Panc1 (cell line): ENCODE measurements at regions not wholly inside any gene's neighbourhood (a gene's known extent, or its start where the extent isn't known, plus 50 kb on each side); places are given as distances from the start of the nearest gene placed in this dataset.

Experiments
- ATAC-seq: fragments of 200-7000 bp; cut with Tn5 transposase; 2 replicates; pipeline ENCODE4 v1.9.1; 2020; ENCODE audit warnings: mild to moderate bottlenecking, moderate library complexity
- BruUV-seq: library from RNA; stranded (reverse); fragments of 400-500 nt; replicated peaks from 2 replicates; lab custom pipeline; 2021; lab: Mats Ljungman, UMichigan
- CTCF ChIA-PET: fragments of 300-600 bp; sonication (Branson Sonifier 250); formaldehyde crosslinking; loops from one replicate; lab custom pipeline; 2022; ENCODE audit warnings: antibody characterized with exemption; lab: Charles Lee
- POLR2A ChIA-PET: fragments of 300-600 bp; sonication (Branson Sonifier 250); formaldehyde crosslinking; loops from one replicate; lab custom pipeline; 2022; ENCODE audit warnings: antibody characterized with exemption; lab: Charles Lee
- DNase-seq: peaks from one replicate; pipeline ENCODE4 v3.0.0-alpha.2; 2010; ENCODE audit warnings: low read depth, low spot score
- H3K27ac ChIP-seq: 2 replicates; pipeline ENCODE4 v1.5.1; 2011; ENCODE audit warnings: mild to moderate bottlenecking, low read length, inconsistent platforms
- H3K27me3 ChIP-seq: fragments of 200-500 bp; sonication (Bioruptor generic); 2 replicates; pipeline ENCODE4 v1.6.0; 2014; ENCODE audit warnings: low read length, inconsistent platforms; ENCODE audit not compliant: control insufficient read depth, insufficient read depth
- H3K36me3 ChIP-seq: fragments of 200-500 bp; sonication (Bioruptor generic); 2 replicates; pipeline ENCODE4 v1.5.1; 2014; ENCODE audit warnings: inconsistent platforms, mild to moderate bottlenecking, low read length, moderate library complexity; ENCODE audit not compliant: control insufficient read depth, insufficient read depth
- H3K4me1 ChIP-seq: 2 replicates; pipeline ENCODE4 v1.5.1; 2011; ENCODE audit warnings: inconsistent platforms, mild to moderate bottlenecking, low read length, moderate library complexity; ENCODE audit not compliant: control insufficient read depth, insufficient read depth
- H3K4me3 ChIP-seq, 2 experiments: 2 replicates each; pipeline ENCODE4 v1.5.1; 2011 to 2012; ENCODE audit warnings: low read depth in 2 of 2, low read length in 2 of 2, mild to moderate bottlenecking in 2 of 2, inconsistent platforms in 1 of 2, moderate library complexity in 1 of 2
- H3K9me3 ChIP-seq: fragments of 200-500 bp; sonication (Bioruptor generic); 2 replicates; pipeline ENCODE4 v1.5.1; 2014; ENCODE audit warnings: low read depth, mild to moderate bottlenecking, inconsistent platforms, low read length, moderate library complexity; ENCODE audit not compliant: control insufficient read depth, insufficient read depth
- CTCF ChIP-seq: fragments of 450-650 bp; IDR thresholded peaks from 2 replicates; pipeline ENCODE4 v1.5.1; 2017; ENCODE audit warnings: mild to moderate bottlenecking
- POLR2AphosphoS5 ChIP-seq: IDR thresholded peaks from 2 replicates; pipeline ENCODE4 v1.6.1; 2012; ENCODE audit warnings: mild to moderate bottlenecking, low read depth, low read length, moderate library complexity
- REST ChIP-seq, 2 experiments: IDR thresholded peaks; 2 replicates each; pipeline ENCODE4 v1.6.1; 2011 to 2012; ENCODE audit warnings: low read depth in 2 of 2, control low read depth in 1 of 2, low read length in 1 of 2, mild to moderate bottlenecking in 1 of 2, moderate library complexity in 1 of 2; ENCODE audit not compliant: insufficient read depth in 1 of 2
- SIN3A ChIP-seq: IDR thresholded peaks from 2 replicates; pipeline ENCODE4 v1.6.1; 2012; ENCODE audit warnings: low read depth, mild to moderate bottlenecking, low read length, moderate library complexity, borderline replicate concordance; ENCODE audit not compliant: insufficient read depth
- TCF7L2 ChIP-seq: IDR thresholded peaks from 2 replicates; pipeline ENCODE4 v1.6.1; 2011; ENCODE audit warnings: mild to moderate bottlenecking, low read depth, low read length, inconsistent platforms
- in situ Hi-C: cut with HindIII; loops from 2 replicates; pipeline ENCODE4 v1.10.0; 2016; ENCODE audit warnings: low sequenced_read_pairs, low pct_unique_long_range_greater_than_20kb
- intact Hi-C: fragments of 100-400 bp; cut with micrococcal nuclease; formaldehyde crosslinking; loops from one replicate; pipeline ENCODE4 v1.10.0; 2022; ENCODE audit not compliant: unreplicated experiment

- Histone ChIP-seq H3K27me3 (no peaks in the 10 kb centered on the region), H3K4me3 (no peak overlapping the region), H3K4me1 (no peaks in the 10 kb centered on the region), H3K36me3 (no peaks in the 10 kb centered on the region), H3K27ac (no peak overlapping the region), H3K9me3 (no peaks in the 10 kb centered on the region)
- no peak for TF ChIP-seq TCF7L2
- no peak for TF ChIP-seq REST (IDR thresholded peaks at IDR 0.05; ENCODE audit: insufficient read depth in 1 of 2, low read depth in 2 of 2, low read length in 1 of 2)
- TF ChIP-seq POLR2AphosphoS5: no peak
- TF ChIP-seq CTCF: no peak
- no peak for TF ChIP-seq SIN3A
- no peak for ATAC-seq
- ChIA-PET POLR2A (no interaction called here), CTCF (no interaction called here)
- intact Hi-C loops: no loop called here
- DNase-seq: no peak
- in situ Hi-C loops: no loop called here
- BruUV-seq: no TSS peak
Measured at GRCh38 chr3:106249981-106250380, 381.2 kb upstream of the CBLB start.

GRCh38 chr3:106251160-106251892 is 382.5 kb upstream of the CBLB start:
- DNase-seq (no peak), ATAC-seq (no peak)
- H3K36me3 ChIP-seq: no peaks in the 10 kb centered on the region
- no peaks in the 10 kb centered on the region for H3K4me1 ChIP-seq
- POLR2A ChIA-PET: no interaction called here
- no peak for TF ChIP-seq TCF7L2
- no peak for TF ChIP-seq SIN3A
- no peak for TF ChIP-seq CTCF
- no peaks in the 10 kb centered on the region for H3K27me3 ChIP-seq
- in situ Hi-C loops: no loop called here
- BruUV-seq: no TSS peak
- H3K9me3 ChIP-seq: no peaks in the 10 kb centered on the region
- no peak overlapping the region for H3K4me3 ChIP-seq
- H3K27ac ChIP-seq: no peak overlapping the region
- intact Hi-C loops: no loop called here
- CTCF ChIA-PET: no interaction called here
